GM23338 (cell line): ENCODE measurements at regions not wholly inside any gene's neighbourhood (a gene's known extent, or its start where the extent isn't known, plus 50 kb on each side); places are given as distances from the start of the nearest gene placed in this dataset.

ENCODE experiments used
- ATAC-seq: fragments of 200-7000 bp; cut with Tn5 transposase; 3 replicates; pipeline ENCODE4 v1.9.1; 2020
- DNase-seq: peaks from one replicate; pipeline ENCODE4 v3.0.0-alpha.2; 2015; ENCODE audit warnings: low spot score
- H2AFZ ChIP-seq: fragments of 200-600 bp; sonication (generic); 2 replicates; pipeline ENCODE4 v1.8.0; 2016; ENCODE audit warnings: antibody characterized with exemption, mild to moderate bottlenecking, moderate library complexity
- H3F3A ChIP-seq: fragments of 200-600 bp; sonication (generic); replicated peaks from 2 replicates; pipeline ENCODE4 v1.8.0; 2017; ENCODE audit warnings: antibody characterized with exemption, mixed run types, low read depth
- H3K27ac ChIP-seq: fragments of 200-600 bp; sonication (generic); 2 replicates; pipeline ENCODE4 v1.6.1; 2016; ENCODE audit warnings: low read depth
- H3K27me3 ChIP-seq: fragments of 200-600 bp; sonication (generic); 2 replicates; pipeline ENCODE4 v1.8.0; 2016; ENCODE audit warnings: mild to moderate bottlenecking, mixed run types, moderate library complexity; ENCODE audit not compliant: insufficient read depth
- H3K36me3 ChIP-seq: fragments of 200-600 bp; sonication (generic); 2 replicates; pipeline ENCODE4 v1.8.0; 2016; ENCODE audit warnings: mild to moderate bottlenecking; ENCODE audit not compliant: insufficient read depth
- H3K4me1 ChIP-seq: fragments of 200-600 bp; sonication (generic); 2 replicates; pipeline ENCODE4 v1.8.0; 2016; ENCODE audit warnings: mild to moderate bottlenecking, moderate library complexity; ENCODE audit not compliant: insufficient read depth
- H3K4me2 ChIP-seq: fragments of 200-600 bp; sonication (generic); 2 replicates; pipeline ENCODE4 v1.7.1; 2017; ENCODE audit warnings: mixed run types
- H3K4me3 ChIP-seq: fragments of 200-600 bp; sonication (generic); 2 replicates; pipeline ENCODE4 v1.6.1; 2016; ENCODE audit warnings: mixed run types
- H3K79me2 ChIP-seq: fragments of 200-600 bp; sonication (generic); replicated peaks from 2 replicates; pipeline ENCODE4 v1.8.0; 2017; ENCODE audit warnings: mild to moderate bottlenecking; ENCODE audit not compliant: insufficient read depth
- H3K9me2 ChIP-seq: fragments of 200-600 bp; sonication (generic); 2 replicates; pipeline ENCODE4 v1.8.0; 2017; ENCODE audit not compliant: insufficient read depth
- H4K20me1 ChIP-seq: fragments of 200-600 bp; sonication (generic); replicated peaks from 2 replicates; pipeline ENCODE4 v1.8.0; 2017; ENCODE audit warnings: mild to moderate bottlenecking; ENCODE audit not compliant: insufficient read depth
- H3K27ac Mint-ChIP-seq: 2 replicates; pipeline ENCODE4 v1.8.0; 2020; ENCODE audit warnings: inconsistent platforms, mild to moderate bottlenecking, moderate library complexity, mixed read lengths
- H3K27me3 Mint-ChIP-seq: 3 replicates; pipeline ENCODE4 v1.8.0; 2022; ENCODE audit warnings: low read depth, mild to moderate bottlenecking, moderate library complexity, mixed read lengths, inconsistent platforms; ENCODE audit not compliant: insufficient read depth, poor library complexity
- H3K36me3 Mint-ChIP-seq: 3 replicates; pipeline ENCODE4 v1.8.0; 2021; ENCODE audit warnings: low read depth, mild to moderate bottlenecking, inconsistent platforms, moderate library complexity, mixed read lengths
- H3K4me1 Mint-ChIP-seq: 3 replicates; pipeline ENCODE4 v1.8.0; 2020; ENCODE audit warnings: mild to moderate bottlenecking, inconsistent platforms, mixed read lengths
- H3K4me3 Mint-ChIP-seq: 3 replicates; pipeline ENCODE4 v1.8.0; 2021; ENCODE audit warnings: moderate library complexity, mild to moderate bottlenecking, inconsistent platforms, mixed read lengths
- H3K9me3 Mint-ChIP-seq: 3 replicates; pipeline ENCODE4 v1.8.0; 2020; ENCODE audit warnings: moderate library complexity, mild to moderate bottlenecking, inconsistent platforms, mixed read lengths
- EZH2phosphoT487 ChIP-seq: fragments of 200-600 bp; sonication (generic); IDR thresholded peaks from one replicate; pipeline ENCODE4 v1.8.1; 2018; ENCODE audit warnings: antibody characterized with exemption; ENCODE audit not compliant: unreplicated experiment
- POLR2AphosphoS5 ChIP-seq: IDR thresholded peaks from 2 replicates; pipeline ENCODE4 v1.6.1; 2016; ENCODE audit warnings: antibody characterized with exemption, low read depth
- ZNF331 ChIP-seq: fragments of 250-450 bp; sonication (Bioruptor Pico); IDR thresholded peaks from 2 replicates; pipeline ENCODE4 v1.5.0; 2020; ENCODE audit warnings: low read depth, mild to moderate bottlenecking, moderate library complexity
- ZNF462 ChIP-seq: fragments of 250-450 bp; sonication (Bioruptor Pico); IDR thresholded peaks from 2 replicates; pipeline ENCODE4 v1.5.0; 2020; ENCODE audit warnings: mild to moderate bottlenecking, moderate library complexity
- TF ChIP-seq, protein P1 (sequence below), 2 experiments: fragments of 200-600 bp in 1 of 2; sonication (generic) in 1 of 2; conservative IDR thresholded peaks; 2 replicates each; pipeline versions ENCODE4 v1.5.1 to v1.6.1; 2016 to 2017; ENCODE audit warnings: antibody characterized with exemption in 2 of 2, low read depth in 2 of 2, mild to moderate bottlenecking in 2 of 2, moderate library complexity in 1 of 2
- TF ChIP-seq, protein P2 (sequence below): IDR thresholded peaks from 2 replicates; pipeline ENCODE4 v1.6.1; 2016; ENCODE audit warnings: antibody characterized with exemption
- TF ChIP-seq, protein P3 (sequence below): IDR thresholded peaks from one replicate; pipeline ENCODE4 v1.6.1; 2018; ENCODE audit warnings: antibody characterized with exemption; ENCODE audit not compliant: unreplicated experiment

DNA sequence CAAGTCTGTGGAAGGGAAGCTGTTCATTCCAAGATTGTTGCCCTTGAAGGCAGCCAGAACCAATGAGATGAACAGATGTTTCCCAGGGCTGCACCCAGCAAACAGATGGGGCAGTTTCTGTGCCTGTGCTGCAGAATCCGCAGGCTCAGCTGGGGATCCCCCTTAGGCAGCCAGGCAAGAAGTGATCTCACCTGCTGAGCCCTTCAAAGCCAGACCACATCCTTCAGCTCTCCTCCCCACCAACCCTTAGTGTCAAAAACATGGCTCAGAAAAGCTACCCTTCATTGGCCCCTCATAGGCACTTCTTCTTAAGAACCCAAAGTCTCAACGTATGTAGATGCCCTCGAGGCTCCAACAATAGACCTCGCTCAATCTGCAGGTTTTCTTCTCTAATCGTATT lies 626.7 kb downstream of the CCDC171 start:
- Mint-ChIP-seq H3K27me3 (peaks cover 1% of the 10 kb centered on the region), H3K9me3 (no peaks in the 10 kb centered on the region), H3K4me3 (no peak overlapping the region), H3K36me3 (no peaks in the 10 kb centered on the region), H3K27ac (no peak overlapping the region), H3K4me1 (no peaks in the 10 kb centered on the region)
- Histone ChIP-seq H3K27ac (no peak overlapping the region), H3K36me3 (no peaks in the 10 kb centered on the region), H2AFZ (no peak overlapping the region), H3K27me3 (no peaks in the 10 kb centered on the region), H3K4me1 (no peaks in the 10 kb centered on the region), H4K20me1 (no peaks in the 10 kb centered on the region), H3K4me2 (no peak overlapping the region), H3K4me3 (no peak overlapping the region), H3F3A (no peaks in the 10 kb centered on the region), H3K9me2 (no peaks in the 10 kb centered on the region), H3K79me2 (no peaks in the 10 kb centered on the region)
- TF ChIP-seq, protein P1, sequence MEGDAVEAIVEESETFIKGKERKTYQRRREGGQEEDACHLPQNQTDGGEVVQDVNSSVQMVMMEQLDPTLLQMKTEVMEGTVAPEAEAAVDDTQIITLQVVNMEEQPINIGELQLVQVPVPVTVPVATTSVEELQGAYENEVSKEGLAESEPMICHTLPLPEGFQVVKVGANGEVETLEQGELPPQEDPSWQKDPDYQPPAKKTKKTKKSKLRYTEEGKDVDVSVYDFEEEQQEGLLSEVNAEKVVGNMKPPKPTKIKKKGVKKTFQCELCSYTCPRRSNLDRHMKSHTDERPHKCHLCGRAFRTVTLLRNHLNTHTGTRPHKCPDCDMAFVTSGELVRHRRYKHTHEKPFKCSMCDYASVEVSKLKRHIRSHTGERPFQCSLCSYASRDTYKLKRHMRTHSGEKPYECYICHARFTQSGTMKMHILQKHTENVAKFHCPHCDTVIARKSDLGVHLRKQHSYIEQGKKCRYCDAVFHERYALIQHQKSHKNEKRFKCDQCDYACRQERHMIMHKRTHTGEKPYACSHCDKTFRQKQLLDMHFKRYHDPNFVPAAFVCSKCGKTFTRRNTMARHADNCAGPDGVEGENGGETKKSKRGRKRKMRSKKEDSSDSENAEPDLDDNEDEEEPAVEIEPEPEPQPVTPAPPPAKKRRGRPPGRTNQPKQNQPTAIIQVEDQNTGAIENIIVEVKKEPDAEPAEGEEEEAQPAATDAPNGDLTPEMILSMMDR (conservative IDR thresholded peaks at IDR 0.05; ENCODE audit: low read depth in 2 of 2), result no peak
- TF ChIP-seq, protein P2, sequence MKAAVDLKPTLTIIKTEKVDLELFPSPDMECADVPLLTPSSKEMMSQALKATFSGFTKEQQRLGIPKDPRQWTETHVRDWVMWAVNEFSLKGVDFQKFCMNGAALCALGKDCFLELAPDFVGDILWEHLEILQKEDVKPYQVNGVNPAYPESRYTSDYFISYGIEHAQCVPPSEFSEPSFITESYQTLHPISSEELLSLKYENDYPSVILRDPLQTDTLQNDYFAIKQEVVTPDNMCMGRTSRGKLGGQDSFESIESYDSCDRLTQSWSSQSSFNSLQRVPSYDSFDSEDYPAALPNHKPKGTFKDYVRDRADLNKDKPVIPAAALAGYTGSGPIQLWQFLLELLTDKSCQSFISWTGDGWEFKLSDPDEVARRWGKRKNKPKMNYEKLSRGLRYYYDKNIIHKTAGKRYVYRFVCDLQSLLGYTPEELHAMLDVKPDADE, result no peak
- ATAC-seq (no peak), DNase-seq (no peak)

- Histone ChIP-seq H3K36me3 (no peaks in the 10 kb centered on the region), H3K4me2 (no peak overlapping the region), H3K27me3 (no peaks in the 10 kb centered on the region), H2AFZ (no peak overlapping the region), H4K20me1 (no peaks in the 10 kb centered on the region), H3K79me2 (no peaks in the 10 kb centered on the region), H3K9me2 (no peaks in the 10 kb centered on the region), H3K27ac (no peak overlapping the region), H3K4me1 (no peaks in the 10 kb centered on the region), H3K4me3 (no peak overlapping the region), H3F3A (no peaks in the 10 kb centered on the region)
- ATAC-seq (no peak), DNase-seq (no peak)
- Mint-ChIP-seq H3K4me3 (no peak overlapping the region), H3K27me3 (peaks cover 1% of the 10 kb centered on the region), H3K27ac (no peak overlapping the region), H3K4me1 (no peaks in the 10 kb centered on the region), H3K36me3 (no peaks in the 10 kb centered on the region), H3K9me3 (no peaks in the 10 kb centered on the region)
- TF ChIP-seq POLR2AphosphoS5 (no peak), EZH2phosphoT487 (no peak), ZNF331 (CRISPR knock-in tag) (no peak), ZNF462 (CRISPR knock-in tag) (no peak)
- TF ChIP-seq, protein P3, sequence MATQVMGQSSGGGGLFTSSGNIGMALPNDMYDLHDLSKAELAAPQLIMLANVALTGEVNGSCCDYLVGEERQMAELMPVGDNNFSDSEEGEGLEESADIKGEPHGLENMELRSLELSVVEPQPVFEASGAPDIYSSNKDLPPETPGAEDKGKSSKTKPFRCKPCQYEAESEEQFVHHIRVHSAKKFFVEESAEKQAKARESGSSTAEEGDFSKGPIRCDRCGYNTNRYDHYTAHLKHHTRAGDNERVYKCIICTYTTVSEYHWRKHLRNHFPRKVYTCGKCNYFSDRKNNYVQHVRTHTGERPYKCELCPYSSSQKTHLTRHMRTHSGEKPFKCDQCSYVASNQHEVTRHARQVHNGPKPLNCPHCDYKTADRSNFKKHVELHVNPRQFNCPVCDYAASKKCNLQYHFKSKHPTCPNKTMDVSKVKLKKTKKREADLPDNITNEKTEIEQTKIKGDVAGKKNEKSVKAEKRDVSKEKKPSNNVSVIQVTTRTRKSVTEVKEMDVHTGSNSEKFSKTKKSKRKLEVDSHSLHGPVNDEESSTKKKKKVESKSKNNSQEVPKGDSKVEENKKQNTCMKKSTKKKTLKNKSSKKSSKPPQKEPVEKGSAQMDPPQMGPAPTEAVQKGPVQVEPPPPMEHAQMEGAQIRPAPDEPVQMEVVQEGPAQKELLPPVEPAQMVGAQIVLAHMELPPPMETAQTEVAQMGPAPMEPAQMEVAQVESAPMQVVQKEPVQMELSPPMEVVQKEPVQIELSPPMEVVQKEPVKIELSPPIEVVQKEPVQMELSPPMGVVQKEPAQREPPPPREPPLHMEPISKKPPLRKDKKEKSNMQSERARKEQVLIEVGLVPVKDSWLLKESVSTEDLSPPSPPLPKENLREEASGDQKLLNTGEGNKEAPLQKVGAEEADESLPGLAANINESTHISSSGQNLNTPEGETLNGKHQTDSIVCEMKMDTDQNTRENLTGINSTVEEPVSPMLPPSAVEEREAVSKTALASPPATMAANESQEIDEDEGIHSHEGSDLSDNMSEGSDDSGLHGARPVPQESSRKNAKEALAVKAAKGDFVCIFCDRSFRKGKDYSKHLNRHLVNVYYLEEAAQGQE, result no peak
- TF ChIP-seq, protein P2, result no peak
Observed at GRCh38 chr9:16180091-16180490, 627.2 kb downstream of the CCDC171 start.
